ENCODE measurements at regions not wholly inside any gene's neighbourhood (a gene's known extent, or its start where the extent isn't known, plus 50 kb on each side); places are given as distances from the start of the nearest gene placed in this dataset.
"Not testable (repeated sequence)": the region's sequence is repeated elsewhere in the genome, so short reads cannot be mapped to it uniquely, and the experiment has no call there.

- no peak for TF ChIP-seq RCOR1 (IDR thresholded peaks at IDR 0.05; ENCODE audit: low read length)
- TF ChIP-seq SIN3A (IDR thresholded peaks at IDR 0.05; ENCODE audit: borderline replicate concordance, low read depth, low read length) = no peak
- TF ChIP-seq FOXM1 (IDR thresholded peaks at IDR 0.05; ENCODE audit: low read depth) = no peak
- no peak for TF ChIP-seq MXI1 (IDR thresholded peaks at IDR 0.05; ENCODE audit: low read depth, low read length)
- TF ChIP-seq, protein P1, sequence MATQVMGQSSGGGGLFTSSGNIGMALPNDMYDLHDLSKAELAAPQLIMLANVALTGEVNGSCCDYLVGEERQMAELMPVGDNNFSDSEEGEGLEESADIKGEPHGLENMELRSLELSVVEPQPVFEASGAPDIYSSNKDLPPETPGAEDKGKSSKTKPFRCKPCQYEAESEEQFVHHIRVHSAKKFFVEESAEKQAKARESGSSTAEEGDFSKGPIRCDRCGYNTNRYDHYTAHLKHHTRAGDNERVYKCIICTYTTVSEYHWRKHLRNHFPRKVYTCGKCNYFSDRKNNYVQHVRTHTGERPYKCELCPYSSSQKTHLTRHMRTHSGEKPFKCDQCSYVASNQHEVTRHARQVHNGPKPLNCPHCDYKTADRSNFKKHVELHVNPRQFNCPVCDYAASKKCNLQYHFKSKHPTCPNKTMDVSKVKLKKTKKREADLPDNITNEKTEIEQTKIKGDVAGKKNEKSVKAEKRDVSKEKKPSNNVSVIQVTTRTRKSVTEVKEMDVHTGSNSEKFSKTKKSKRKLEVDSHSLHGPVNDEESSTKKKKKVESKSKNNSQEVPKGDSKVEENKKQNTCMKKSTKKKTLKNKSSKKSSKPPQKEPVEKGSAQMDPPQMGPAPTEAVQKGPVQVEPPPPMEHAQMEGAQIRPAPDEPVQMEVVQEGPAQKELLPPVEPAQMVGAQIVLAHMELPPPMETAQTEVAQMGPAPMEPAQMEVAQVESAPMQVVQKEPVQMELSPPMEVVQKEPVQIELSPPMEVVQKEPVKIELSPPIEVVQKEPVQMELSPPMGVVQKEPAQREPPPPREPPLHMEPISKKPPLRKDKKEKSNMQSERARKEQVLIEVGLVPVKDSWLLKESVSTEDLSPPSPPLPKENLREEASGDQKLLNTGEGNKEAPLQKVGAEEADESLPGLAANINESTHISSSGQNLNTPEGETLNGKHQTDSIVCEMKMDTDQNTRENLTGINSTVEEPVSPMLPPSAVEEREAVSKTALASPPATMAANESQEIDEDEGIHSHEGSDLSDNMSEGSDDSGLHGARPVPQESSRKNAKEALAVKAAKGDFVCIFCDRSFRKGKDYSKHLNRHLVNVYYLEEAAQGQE (IDR thresholded peaks at IDR 0.05; ENCODE audit: low read depth, low read length) = no peak
- no peak for TF ChIP-seq EZH2phosphoT487 (IDR thresholded peaks at IDR 0.05; ENCODE audit: borderline replicate concordance, low read depth)
- TF ChIP-seq GATA2 (CRISPR knock-in tag; IDR thresholded peaks at IDR 0.05) = no peak
- TF ChIP-seq, protein P2, sequence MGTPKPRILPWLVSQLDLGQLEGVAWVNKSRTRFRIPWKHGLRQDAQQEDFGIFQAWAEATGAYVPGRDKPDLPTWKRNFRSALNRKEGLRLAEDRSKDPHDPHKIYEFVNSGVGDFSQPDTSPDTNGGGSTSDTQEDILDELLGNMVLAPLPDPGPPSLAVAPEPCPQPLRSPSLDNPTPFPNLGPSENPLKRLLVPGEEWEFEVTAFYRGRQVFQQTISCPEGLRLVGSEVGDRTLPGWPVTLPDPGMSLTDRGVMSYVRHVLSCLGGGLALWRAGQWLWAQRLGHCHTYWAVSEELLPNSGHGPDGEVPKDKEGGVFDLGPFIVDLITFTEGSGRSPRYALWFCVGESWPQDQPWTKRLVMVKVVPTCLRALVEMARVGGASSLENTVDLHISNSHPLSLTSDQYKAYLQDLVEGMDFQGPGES (IDR thresholded peaks at IDR 0.05; ENCODE audit: low read depth, low read length) = no peak
- TF ChIP-seq TCF12 (IDR thresholded peaks at IDR 0.05) = no peak
- no peak for TF ChIP-seq PBX3 (IDR thresholded peaks at IDR 0.05)
- no peak for TF ChIP-seq CHD2 (IDR thresholded peaks at IDR 0.05; ENCODE audit: low read length, partially characterized antibody)
- CTCF ChIA-PET = no interaction called here
- H3K79me2 ChIP-seq (ENCODE audit: insufficient read depth) = no peaks in the 10 kb centered on the region
- H3K27me3 ChIP-seq (ENCODE audit: insufficient read depth) = no peaks in the 10 kb centered on the region
- H3K9me2 ChIP-seq = no peaks in the 10 kb centered on the region
- no peak overlapping the region for H3K9ac ChIP-seq
- no peak overlapping the region for H3K4me3 ChIP-seq (ENCODE audit: low read depth in 2 of 2, low read length in 1 of 2)
- H3K36me3 ChIP-seq (replicated peaks in 1 of 2; ENCODE audit: control insufficient read depth in 1 of 2, insufficient read depth in 2 of 2, low read length in 1 of 2) = no peaks in the 10 kb centered on the region
- 93% methylated on average over 4 of the region's 4 CpGs for WGBS (ENCODE audit: low lambda C conversion rate)
- H2AFZ ChIP-seq (ENCODE audit: low read depth) = no peak overlapping the region
- POLR2A ChIA-PET = no interaction called here
- no peak overlapping the region for H3K4me2 ChIP-seq
- no peaks in the 10 kb centered on the region for H4K20me1 ChIP-seq (ENCODE audit: insufficient read depth)
- no peaks in the 10 kb centered on the region for H3K9me3 ChIP-seq
- DNase-seq = no peak
- H3F3A ChIP-seq (replicated peaks; ENCODE audit: insufficient read depth) = no peaks in the 10 kb centered on the region
- no peak overlapping the region for H3K27ac ChIP-seq (ENCODE audit: low read depth in 2 of 2, low read length in 1 of 2)
- no peaks in the 10 kb centered on the region for H3K4me1 ChIP-seq (ENCODE audit: control insufficient read depth in 1 of 2, insufficient read depth in 2 of 2, low read depth in 1 of 2, low read length in 1 of 2)
Measured at GRCh38 chr10:22832066-22832602, 95.7 kb upstream of the ARMC3 start.

GRCh38 chr10:22831586-22831985 is 96.3 kb upstream of the ARMC3 start:
- Histone ChIP-seq H3K36me3 (replicated peaks in 1 of 2; ENCODE audit: control insufficient read depth in 1 of 2, insufficient read depth in 2 of 2, low read length in 1 of 2) (no peaks in the 10 kb centered on the region), H2AFZ (ENCODE audit: low read depth) (no peak overlapping the region), H3F3A (replicated peaks; ENCODE audit: insufficient read depth) (no peaks in the 10 kb centered on the region), H3K4me3 (ENCODE audit: low read depth in 2 of 2, low read length in 1 of 2) (no peak overlapping the region), H3K4me1 (ENCODE audit: control insufficient read depth in 1 of 2, insufficient read depth in 2 of 2, low read depth in 1 of 2, low read length in 1 of 2) (no peaks in the 10 kb centered on the region), H4K20me1 (ENCODE audit: insufficient read depth) (no peaks in the 10 kb centered on the region), H3K9me2 (no peaks in the 10 kb centered on the region), H3K27ac (ENCODE audit: low read depth in 2 of 2, low read length in 1 of 2) (no peak overlapping the region), H3K79me2 (ENCODE audit: insufficient read depth) (no peaks in the 10 kb centered on the region), H3K27me3 (ENCODE audit: insufficient read depth) (no peaks in the 10 kb centered on the region), H3K9me3 (no peaks in the 10 kb centered on the region), H3K9ac (no peak overlapping the region), H3K4me2 (no peak overlapping the region)
- TF ChIP-seq SIN3A (IDR thresholded peaks at IDR 0.05; ENCODE audit: borderline replicate concordance, low read depth, low read length) (no peak), YY1 (IDR thresholded peaks at IDR 0.05; ENCODE audit: low read depth) (no peak), JUND (IDR thresholded peaks at IDR 0.05) (no peak), RCOR1 (IDR thresholded peaks at IDR 0.05; ENCODE audit: low read length) (no peak)
- POLR2A ChIA-PET = no interaction called here
- 80% methylated on average over 8 of the region's 8 CpGs for WGBS (ENCODE audit: low lambda C conversion rate)
- DNase-seq = no peak
- CTCF ChIA-PET = no interaction called here

- H3K36me3 ChIP-seq (replicated peaks in 1 of 2; ENCODE audit: control insufficient read depth in 1 of 2, insufficient read depth in 2 of 2, low read length in 1 of 2); DNase-seq; H3K9me3 ChIP-seq; H3K79me2 ChIP-seq (ENCODE audit: insufficient read depth); H3K9me2 ChIP-seq; H3K4me1 ChIP-seq (ENCODE audit: control insufficient read depth in 1 of 2, insufficient read depth in 2 of 2, low read depth in 1 of 2, low read length in 1 of 2); H3K4me3 ChIP-seq (ENCODE audit: low read depth in 2 of 2, low read length in 1 of 2); H4K20me1 ChIP-seq (ENCODE audit: insufficient read depth); H3K27me3 ChIP-seq (ENCODE audit: insufficient read depth); H3K27ac ChIP-seq (ENCODE audit: low read depth in 2 of 2, low read length in 1 of 2); POLR2A ChIA-PET; H3K4me2 ChIP-seq; H3F3A ChIP-seq (replicated peaks; ENCODE audit: insufficient read depth); CTCF ChIA-PET; H3K9ac ChIP-seq: not testable (repeated sequence)
- H2AFZ ChIP-seq (ENCODE audit: low read depth) = peak overlapping the region; percentile 8; the same call in 1 of the 2 replicates
Measured at GRCh38 chr10:22828712-22829111, 99.1 kb upstream of the ARMC3 start.

Data from SK-N-SH (cell line).